ENCODE measurements at regions not wholly inside any gene's neighbourhood (a gene's known extent, or its start where the extent isn't known, plus 50 kb on each side); places are given as distances from the start of the nearest gene placed in this dataset.
"Not testable (repeated sequence)": the region's sequence is repeated elsewhere in the genome, so short reads cannot be mapped to it uniquely, and the experiment has no call there.

- no peak for DNase-seq
- TF ChIP-seq GATA1 (IDR thresholded peaks at IDR 0.05; ENCODE audit: low read depth, low read length) (no peak), POLR2A (IDR thresholded peaks at IDR 0.05; ENCODE audit: low read length) (no peak)
Observed at GRCh38 chr7:9241826-9242225, 808.4 kb downstream of the NXPH1 start.

GRCh38 chr7:9242636-9243035 lies 809.2 kb downstream of the NXPH1 start:
- TF ChIP-seq GATA1 (IDR thresholded peaks at IDR 0.05; ENCODE audit: low read depth, low read length) (no peak), POLR2A (IDR thresholded peaks at IDR 0.05; ENCODE audit: low read length) (no peak)
- DNase-seq = no peak

GRCh38 chr7:9250876-9251275 lies 817.5 kb downstream of the NXPH1 start:
- TF ChIP-seq GATA1 (IDR thresholded peaks at IDR 0.05; ENCODE audit: low read depth, low read length) (no peak), POLR2A (IDR thresholded peaks at IDR 0.05; ENCODE audit: low read length) (no peak)
- DNase-seq = no peak

GRCh38 chr7:9264395-9264794 lies 831.0 kb downstream of the NXPH1 start:
- no peak for DNase-seq

GRCh38 chr7:9280088-9280487 lies 846.7 kb downstream of the NXPH1 start:
- DNase-seq = no peak
- no peak for TF ChIP-seq POLR2A (IDR thresholded peaks at IDR 0.05; ENCODE audit: low read length)
- TF ChIP-seq GATA1 (IDR thresholded peaks at IDR 0.05; ENCODE audit: low read depth, low read length) = no peak

More at GRCh38 chr7:9264395-9264794, 831.0 kb downstream of the NXPH1 start:
- TF ChIP-seq GATA1 (IDR thresholded peaks at IDR 0.05; ENCODE audit: low read depth, low read length) (no peak), POLR2A (IDR thresholded peaks at IDR 0.05; ENCODE audit: low read length) (no peak)

- TF ChIP-seq GATA1 (IDR thresholded peaks at IDR 0.05; ENCODE audit: low read depth, low read length) (no peak), POLR2A (IDR thresholded peaks at IDR 0.05; ENCODE audit: low read length) (no peak)
- no peak for DNase-seq
Observed at GRCh38 chr7:9283246-9283645, 849.8 kb downstream of the NXPH1 start.

GRCh38 chr7:9302436-9302835 lies 869.0 kb downstream of the NXPH1 start:
- TF ChIP-seq GATA1 (IDR thresholded peaks at IDR 0.05; ENCODE audit: low read depth, low read length) (no peak), POLR2A (IDR thresholded peaks at IDR 0.05; ENCODE audit: low read length) (no peak)
- no peak for DNase-seq

GRCh38 chr7:9307131-9307530 lies 873.7 kb downstream of the NXPH1 start:
- no peak for DNase-seq
- TF ChIP-seq POLR2A (IDR thresholded peaks at IDR 0.05; ENCODE audit: low read length) (no peak), GATA1 (IDR thresholded peaks at IDR 0.05; ENCODE audit: low read depth, low read length) (no peak)

- TF ChIP-seq POLR2A (IDR thresholded peaks at IDR 0.05; ENCODE audit: low read length) (no peak), GATA1 (IDR thresholded peaks at IDR 0.05; ENCODE audit: low read depth, low read length) (no peak)
- DNase-seq = no peak
Observed at GRCh38 chr7:9324513-9324912, 891.1 kb downstream of the NXPH1 start.

GRCh38 chr7:9328296-9328695 lies 894.9 kb downstream of the NXPH1 start:
- TF ChIP-seq GATA1 (IDR thresholded peaks at IDR 0.05; ENCODE audit: low read depth, low read length) (no peak), POLR2A (IDR thresholded peaks at IDR 0.05; ENCODE audit: low read length) (no peak)
- DNase-seq = no peak

- DNase-seq = no peak
- TF ChIP-seq POLR2A (IDR thresholded peaks at IDR 0.05; ENCODE audit: low read length) (no peak), GATA1 (IDR thresholded peaks at IDR 0.05; ENCODE audit: low read depth, low read length) (no peak)
Observed at GRCh38 chr7:9349625-9350024, 916.2 kb downstream of the NXPH1 start.

GRCh38 chr7:9391221-9391620 lies 957.8 kb downstream of the NXPH1 start:
- TF ChIP-seq POLR2A (IDR thresholded peaks at IDR 0.05; ENCODE audit: low read length) = no peak
- no peak for TF ChIP-seq GATA1 (IDR thresholded peaks at IDR 0.05; ENCODE audit: low read depth, low read length)
- no peak for DNase-seq

- no peak for DNase-seq
Observed at GRCh38 chr7:9391984-9392383, 958.6 kb downstream of the NXPH1 start.

GRCh38 chr7:9404386-9404785 lies 971.0 kb downstream of the NXPH1 start:
- not testable (repeated sequence) for DNase-seq

More at GRCh38 chr7:9391984-9392383, 958.6 kb downstream of the NXPH1 start:
- TF ChIP-seq POLR2A (IDR thresholded peaks at IDR 0.05; ENCODE audit: low read length) = no peak
- TF ChIP-seq GATA1 (IDR thresholded peaks at IDR 0.05; ENCODE audit: low read depth, low read length) = no peak

- DNase-seq = no peak
- TF ChIP-seq GATA1 (IDR thresholded peaks at IDR 0.05; ENCODE audit: low read depth, low read length) (no peak), POLR2A (IDR thresholded peaks at IDR 0.05; ENCODE audit: low read length) (no peak)
Observed at GRCh38 chr7:9407816-9408215, 974.4 kb downstream of the NXPH1 start.

GRCh38 chr7:9453521-9453920 lies 1020.1 kb downstream of the NXPH1 start:
- no peak for DNase-seq
- TF ChIP-seq GATA1 (IDR thresholded peaks at IDR 0.05; ENCODE audit: low read depth, low read length) = no peak
- TF ChIP-seq POLR2A (IDR thresholded peaks at IDR 0.05; ENCODE audit: low read length) = no peak

Data from erythroblast (primary cell).